Gastrocnemius medialis (tissue), 4 donors: ENCODE measurements at regions not wholly inside any gene's neighbourhood (a gene's known extent, or its start where the extent isn't known, plus 50 kb on each side); places are given as distances from the start of the nearest gene placed in this dataset.
"Not testable (repeated sequence)": the region's sequence is repeated elsewhere in the genome, so short reads cannot be mapped to it uniquely, and the experiment has no call there.

ENCODE experiments used
- POLR2A ChIP-seq, 2 donors: fragments of 450-650 bp; IDR thresholded peaks; one replicate each; pipeline ENCODE4 v1.6.1; 2017; ENCODE audit warnings: antibody characterized with exemption in 2 of 2, mild to moderate bottlenecking in 2 of 2, moderate library complexity in 2 of 2
- TF ChIP-seq, protein P1 (sequence below), 5 experiments: fragments of 450-650 bp in 3 of 5; fragments of 200-600 bp in 2 of 5; sonication (generic) in 2 of 5; IDR thresholded peaks in 4 of 5; conservative IDR thresholded peaks in 1 of 5; 1 replicate in 4 of 5; 2 replicates in 1 of 5; pipeline ENCODE4 v1.5.1; 2016 to 2019; ENCODE audit warnings: antibody characterized with exemption in 5 of 5, mild to moderate bottlenecking in 3 of 5, moderate library complexity in 3 of 5

DNA sequence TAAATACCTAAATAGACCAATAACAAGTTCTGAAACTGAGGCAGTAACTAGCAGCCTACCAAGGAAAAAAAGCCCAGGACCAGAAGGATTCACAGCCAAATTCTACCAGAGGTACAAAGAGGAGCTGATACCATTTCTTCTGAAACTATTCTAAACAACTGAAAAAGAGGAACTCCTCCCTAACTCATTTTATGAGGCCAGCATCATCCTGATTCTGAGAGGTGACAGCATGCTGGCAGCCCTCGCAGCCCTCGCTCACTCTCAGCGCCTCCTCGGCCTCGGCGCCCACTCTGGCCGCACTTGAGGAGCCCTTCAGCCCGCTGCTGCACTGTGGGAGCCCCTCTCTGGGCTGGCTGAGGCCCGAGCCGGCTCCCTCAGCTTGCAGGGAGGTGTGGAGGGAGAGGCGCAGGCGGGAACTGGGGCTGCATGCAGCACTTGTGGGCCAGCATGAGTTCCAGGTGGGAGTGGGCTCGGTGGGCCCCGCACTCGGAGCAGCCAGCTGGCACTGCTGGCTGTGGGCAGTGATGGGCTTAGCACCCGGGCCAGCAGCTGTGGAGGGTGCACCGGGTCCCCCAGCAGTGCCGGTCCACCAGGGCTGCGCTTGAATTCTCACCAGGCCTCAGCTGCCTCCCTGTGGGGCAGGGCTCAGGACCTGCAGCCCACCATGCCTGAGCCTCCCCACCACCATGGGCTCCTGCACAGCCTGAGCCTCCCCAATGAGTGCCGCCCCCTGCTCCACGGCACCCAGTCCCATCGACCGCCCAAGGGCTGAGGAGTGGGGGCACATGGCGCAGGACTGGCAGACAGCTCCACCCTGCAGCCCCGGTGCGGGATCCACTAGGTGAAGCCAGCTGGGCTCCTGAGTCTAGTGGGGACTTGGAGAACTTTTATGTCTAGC is 263.5 kb upstream of the CRIM1 start:
- TF ChIP-seq, protein P1, sequence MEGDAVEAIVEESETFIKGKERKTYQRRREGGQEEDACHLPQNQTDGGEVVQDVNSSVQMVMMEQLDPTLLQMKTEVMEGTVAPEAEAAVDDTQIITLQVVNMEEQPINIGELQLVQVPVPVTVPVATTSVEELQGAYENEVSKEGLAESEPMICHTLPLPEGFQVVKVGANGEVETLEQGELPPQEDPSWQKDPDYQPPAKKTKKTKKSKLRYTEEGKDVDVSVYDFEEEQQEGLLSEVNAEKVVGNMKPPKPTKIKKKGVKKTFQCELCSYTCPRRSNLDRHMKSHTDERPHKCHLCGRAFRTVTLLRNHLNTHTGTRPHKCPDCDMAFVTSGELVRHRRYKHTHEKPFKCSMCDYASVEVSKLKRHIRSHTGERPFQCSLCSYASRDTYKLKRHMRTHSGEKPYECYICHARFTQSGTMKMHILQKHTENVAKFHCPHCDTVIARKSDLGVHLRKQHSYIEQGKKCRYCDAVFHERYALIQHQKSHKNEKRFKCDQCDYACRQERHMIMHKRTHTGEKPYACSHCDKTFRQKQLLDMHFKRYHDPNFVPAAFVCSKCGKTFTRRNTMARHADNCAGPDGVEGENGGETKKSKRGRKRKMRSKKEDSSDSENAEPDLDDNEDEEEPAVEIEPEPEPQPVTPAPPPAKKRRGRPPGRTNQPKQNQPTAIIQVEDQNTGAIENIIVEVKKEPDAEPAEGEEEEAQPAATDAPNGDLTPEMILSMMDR (IDR thresholded peaks at IDR 0.05 in 4 of 5, conservative IDR thresholded peaks at IDR 0.05 in 1 of 5) = not testable (repeated sequence)
- not testable (repeated sequence) for TF ChIP-seq POLR2A (IDR thresholded peaks at IDR 0.05)
